Nephron progenitor cell (in vitro differentiated cells): ENCODE measurements at regions not wholly inside any gene's neighbourhood (a gene's known extent, or its start where the extent isn't known, plus 50 kb on each side); places are given as distances from the start of the nearest gene placed in this dataset.

Experiments
- DNase-seq: peaks from one replicate; pipeline ENCODE4 v3.0.0; 2021
- H3K27ac Mint-ChIP-seq: 2 replicates; pipeline ENCODE4 v1.8.0; 2021; ENCODE audit warnings: mild to moderate bottlenecking, moderate library complexity, mixed read lengths
- H3K27me3 Mint-ChIP-seq: 2 replicates; pipeline ENCODE4 v1.8.0; 2021; ENCODE audit warnings: mild to moderate bottlenecking, low read depth, mixed read lengths; ENCODE audit not compliant: poor library complexity
- H3K36me3 Mint-ChIP-seq: 2 replicates; pipeline ENCODE4 v1.8.0; 2021; ENCODE audit warnings: low read depth, mixed read lengths
- H3K4me1 Mint-ChIP-seq: 2 replicates; pipeline ENCODE4 v1.8.0; 2021; ENCODE audit warnings: mixed read lengths
- H3K4me3 Mint-ChIP-seq: 2 replicates; pipeline ENCODE4 v1.8.0; 2021; ENCODE audit warnings: mild to moderate bottlenecking, moderate library complexity, mixed read lengths
- H3K9me3 Mint-ChIP-seq: 2 replicates; pipeline ENCODE4 v1.8.0; 2021; ENCODE audit warnings: mild to moderate bottlenecking, moderate library complexity, mixed read lengths
- TF ChIP-seq, protein P1 (sequence below): fragments of 200-600 bp; sonication (generic); IDR thresholded peaks from 2 replicates; pipeline ENCODE4 v1.5.0; 2021; ENCODE audit warnings: antibody characterized with exemption

DNA sequence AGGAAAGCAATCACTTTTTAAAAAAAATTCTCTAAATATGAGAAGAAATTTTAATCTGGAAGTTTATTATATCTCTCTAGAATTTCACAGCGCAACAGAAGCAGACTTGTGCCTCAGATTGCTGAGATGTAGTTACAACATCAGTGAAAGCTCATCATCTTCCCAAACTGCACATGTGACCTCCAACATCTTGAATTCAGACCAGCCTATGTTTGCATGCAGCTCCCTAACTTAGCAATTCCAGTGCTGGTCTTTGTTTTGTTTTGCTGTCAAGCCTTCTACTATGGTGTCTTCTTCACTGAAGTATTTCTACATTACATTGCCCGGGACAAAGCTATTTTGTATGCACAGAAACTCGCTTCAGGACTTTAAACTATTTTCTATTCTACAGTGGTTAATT is 684.8 kb upstream of the PTBP2 start:
- DNase-seq: no peak
- Mint-ChIP-seq H3K36me3 (no peaks in the 10 kb centered on the region), H3K4me3 (no peak overlapping the region), H3K4me1 (no peaks in the 10 kb centered on the region), H3K27me3 (no peaks in the 10 kb centered on the region), H3K27ac (no peak overlapping the region), H3K9me3 (no peaks in the 10 kb centered on the region)
- TF ChIP-seq, protein P1, sequence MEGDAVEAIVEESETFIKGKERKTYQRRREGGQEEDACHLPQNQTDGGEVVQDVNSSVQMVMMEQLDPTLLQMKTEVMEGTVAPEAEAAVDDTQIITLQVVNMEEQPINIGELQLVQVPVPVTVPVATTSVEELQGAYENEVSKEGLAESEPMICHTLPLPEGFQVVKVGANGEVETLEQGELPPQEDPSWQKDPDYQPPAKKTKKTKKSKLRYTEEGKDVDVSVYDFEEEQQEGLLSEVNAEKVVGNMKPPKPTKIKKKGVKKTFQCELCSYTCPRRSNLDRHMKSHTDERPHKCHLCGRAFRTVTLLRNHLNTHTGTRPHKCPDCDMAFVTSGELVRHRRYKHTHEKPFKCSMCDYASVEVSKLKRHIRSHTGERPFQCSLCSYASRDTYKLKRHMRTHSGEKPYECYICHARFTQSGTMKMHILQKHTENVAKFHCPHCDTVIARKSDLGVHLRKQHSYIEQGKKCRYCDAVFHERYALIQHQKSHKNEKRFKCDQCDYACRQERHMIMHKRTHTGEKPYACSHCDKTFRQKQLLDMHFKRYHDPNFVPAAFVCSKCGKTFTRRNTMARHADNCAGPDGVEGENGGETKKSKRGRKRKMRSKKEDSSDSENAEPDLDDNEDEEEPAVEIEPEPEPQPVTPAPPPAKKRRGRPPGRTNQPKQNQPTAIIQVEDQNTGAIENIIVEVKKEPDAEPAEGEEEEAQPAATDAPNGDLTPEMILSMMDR: no peak

DNA sequence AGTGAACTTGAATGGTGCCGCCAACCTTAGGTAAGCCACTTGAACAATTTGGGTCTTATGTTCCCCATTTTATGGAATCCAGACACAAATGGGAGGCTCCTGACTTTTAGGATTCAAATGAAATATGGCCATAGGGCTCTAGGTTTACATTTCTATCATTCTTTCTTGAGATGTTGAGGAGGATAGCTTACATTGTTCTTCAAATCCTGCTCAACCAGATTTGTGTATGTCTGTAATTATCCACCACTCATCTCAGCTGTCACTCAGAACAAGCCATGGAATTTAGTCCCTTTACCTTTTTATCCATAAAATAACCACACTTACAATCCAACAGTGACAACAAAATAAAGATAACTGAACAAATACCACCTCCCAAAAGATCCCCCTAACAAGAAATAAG is 682.9 kb upstream of the PTBP2 start:
- H3K4me3 Mint-ChIP-seq: no peak overlapping the region
- H3K27ac Mint-ChIP-seq: no peak overlapping the region
- no peak for DNase-seq
- no peaks in the 10 kb centered on the region for H3K9me3 Mint-ChIP-seq
- no peaks in the 10 kb centered on the region for H3K27me3 Mint-ChIP-seq
- TF ChIP-seq, protein P1: no peak
- no peaks in the 10 kb centered on the region for H3K36me3 Mint-ChIP-seq
- H3K4me1 Mint-ChIP-seq: no peaks in the 10 kb centered on the region

DNA sequence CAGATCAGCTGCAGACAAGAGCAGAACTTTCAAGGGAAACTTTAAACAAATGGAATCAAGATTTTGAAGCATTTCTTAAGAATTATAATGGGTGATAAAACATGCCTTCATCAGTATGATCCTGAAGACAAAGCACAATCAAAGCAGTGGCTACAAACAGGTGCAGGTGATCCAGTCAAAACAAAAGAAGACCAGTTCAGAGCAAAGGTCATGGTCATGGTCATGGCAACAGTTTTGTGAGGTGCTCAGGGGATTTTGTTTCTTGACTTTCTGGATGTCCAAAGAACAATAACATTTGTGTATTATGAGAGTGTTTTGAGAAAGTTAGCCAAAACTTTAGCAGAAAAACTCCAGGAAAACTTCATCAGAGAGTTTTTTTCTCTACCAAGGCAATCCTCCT is 681.7 kb upstream of the PTBP2 start:
- Mint-ChIP-seq H3K36me3 (no peaks in the 10 kb centered on the region), H3K4me3 (no peak overlapping the region), H3K4me1 (no peaks in the 10 kb centered on the region), H3K27ac (no peak overlapping the region), H3K9me3 (no peaks in the 10 kb centered on the region), H3K27me3 (no peaks in the 10 kb centered on the region)
- TF ChIP-seq, protein P1: no peak
- DNase-seq: no peak

DNA sequence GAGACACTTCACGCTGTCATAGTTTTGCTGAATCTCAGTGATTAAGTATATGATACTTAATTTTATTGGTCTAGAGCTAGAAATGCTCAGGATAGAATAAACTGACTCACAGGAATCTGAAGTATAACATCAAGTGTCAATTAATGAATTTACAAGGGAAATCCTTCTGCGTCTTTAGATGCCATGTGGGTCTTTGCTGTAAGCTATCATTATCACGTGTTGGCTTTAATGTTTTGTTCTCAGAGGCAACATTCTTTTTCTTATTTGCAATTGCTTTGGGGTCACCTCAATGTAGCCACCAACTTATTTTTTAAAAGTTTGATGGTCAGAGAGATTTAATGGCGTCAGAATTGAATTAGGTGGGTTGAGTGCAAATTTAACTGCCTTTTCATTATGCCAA is 680.1 kb upstream of the PTBP2 start:
- H3K36me3 Mint-ChIP-seq: no peaks in the 10 kb centered on the region
- H3K4me1 Mint-ChIP-seq: no peaks in the 10 kb centered on the region
- no peaks in the 10 kb centered on the region for H3K9me3 Mint-ChIP-seq
- DNase-seq: no peak
- no peak overlapping the region for H3K4me3 Mint-ChIP-seq
- no peak overlapping the region for H3K27ac Mint-ChIP-seq
- H3K27me3 Mint-ChIP-seq: no peaks in the 10 kb centered on the region
- TF ChIP-seq, protein P1: no peak

DNA sequence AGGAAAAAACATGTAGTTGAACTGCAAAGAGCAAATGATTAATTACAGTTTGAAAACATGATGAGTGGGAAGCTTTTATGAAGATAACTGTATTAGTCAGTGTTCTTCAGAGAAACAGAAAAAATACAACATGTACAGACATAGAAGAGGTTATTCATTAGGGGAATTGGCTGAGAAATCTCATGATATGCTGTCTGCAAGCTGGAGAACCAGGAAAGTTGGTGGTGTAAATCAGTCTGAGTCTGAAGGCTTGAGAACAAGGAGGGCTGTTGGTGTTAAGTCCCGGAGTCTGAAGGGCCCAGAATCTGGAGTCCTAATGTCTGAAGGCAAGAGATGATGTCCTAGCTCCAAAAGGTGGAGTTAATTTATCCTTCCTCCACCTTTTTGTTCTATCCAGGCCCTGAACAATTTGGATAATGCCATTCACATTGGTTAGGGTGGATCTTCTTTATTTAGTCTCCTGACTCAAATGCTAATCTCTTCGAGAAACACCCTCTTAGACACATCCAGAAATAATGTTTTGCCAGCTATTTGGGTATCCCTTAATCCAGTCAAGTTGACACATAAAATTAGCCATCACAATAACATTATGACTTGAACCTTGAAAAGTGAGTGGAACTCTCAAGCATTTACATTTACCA is 672.9 kb upstream of the PTBP2 start:
- Mint-ChIP-seq H3K4me1 (no peaks in the 10 kb centered on the region), H3K27me3 (no peaks in the 10 kb centered on the region), H3K9me3 (peaks cover 4% of the 10 kb centered on the region), H3K4me3 (no peak overlapping the region), H3K27ac (no peak overlapping the region), H3K36me3 (no peaks in the 10 kb centered on the region)
- no peak for DNase-seq
- TF ChIP-seq, protein P1: no peak

DNA sequence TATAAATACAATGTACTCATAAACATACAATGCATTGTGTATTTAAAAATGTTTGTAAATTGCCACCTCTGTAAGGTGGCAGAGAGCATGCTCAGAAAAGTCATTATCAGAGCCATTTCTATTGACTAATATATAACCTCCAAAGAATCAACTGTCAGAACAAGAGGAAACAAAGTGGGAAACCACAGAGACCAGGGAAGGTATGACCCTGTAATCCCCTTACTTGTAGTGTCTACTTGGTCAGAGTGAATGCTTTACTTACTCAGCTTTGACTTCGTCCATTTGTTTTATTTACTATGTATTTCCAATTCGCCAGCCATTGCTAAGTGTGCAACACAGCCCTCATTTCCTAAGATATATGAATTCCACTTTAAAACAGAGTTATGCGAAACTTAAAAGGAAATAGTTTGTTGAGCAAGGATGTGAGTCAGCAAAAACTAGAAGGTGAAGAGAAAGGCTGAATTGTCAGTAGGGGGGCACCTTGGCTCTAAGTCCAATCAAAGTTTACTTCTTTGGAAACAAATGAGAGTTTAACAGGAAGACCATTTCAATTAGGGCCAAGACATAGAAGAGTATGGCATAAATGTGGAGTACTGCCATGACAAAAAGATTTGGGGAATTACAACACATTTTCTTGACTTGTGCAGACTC is 671.7 kb upstream of the PTBP2 start:
- TF ChIP-seq, protein P1: no peak
- Mint-ChIP-seq H3K27ac (no peak overlapping the region), H3K9me3 (peaks cover 14% of the 10 kb centered on the region), H3K36me3 (no peaks in the 10 kb centered on the region), H3K4me1 (no peaks in the 10 kb centered on the region), H3K27me3 (no peaks in the 10 kb centered on the region), H3K4me3 (no peak overlapping the region)
- no peak for DNase-seq
